GM19395 (cell line): ENCODE measurements at regions not wholly inside any gene's neighbourhood (a gene's known extent, or its start where the extent isn't known, plus 50 kb on each side); places are given as distances from the start of the nearest gene placed in this dataset.

ENCODE experiments used
- ATAC-seq: cut with Tn5 transposase; IDR thresholded peaks from one replicate; pipeline ENCODE4 v1.9.1; 2021; ENCODE audit warnings: mild to moderate bottlenecking, moderate library complexity; ENCODE audit not compliant: unreplicated experiment

- no peak for ATAC-seq
Observed at GRCh38 chr14:71321574-71322315, 414.5 kb downstream of the PCNX1 start.

DNA sequence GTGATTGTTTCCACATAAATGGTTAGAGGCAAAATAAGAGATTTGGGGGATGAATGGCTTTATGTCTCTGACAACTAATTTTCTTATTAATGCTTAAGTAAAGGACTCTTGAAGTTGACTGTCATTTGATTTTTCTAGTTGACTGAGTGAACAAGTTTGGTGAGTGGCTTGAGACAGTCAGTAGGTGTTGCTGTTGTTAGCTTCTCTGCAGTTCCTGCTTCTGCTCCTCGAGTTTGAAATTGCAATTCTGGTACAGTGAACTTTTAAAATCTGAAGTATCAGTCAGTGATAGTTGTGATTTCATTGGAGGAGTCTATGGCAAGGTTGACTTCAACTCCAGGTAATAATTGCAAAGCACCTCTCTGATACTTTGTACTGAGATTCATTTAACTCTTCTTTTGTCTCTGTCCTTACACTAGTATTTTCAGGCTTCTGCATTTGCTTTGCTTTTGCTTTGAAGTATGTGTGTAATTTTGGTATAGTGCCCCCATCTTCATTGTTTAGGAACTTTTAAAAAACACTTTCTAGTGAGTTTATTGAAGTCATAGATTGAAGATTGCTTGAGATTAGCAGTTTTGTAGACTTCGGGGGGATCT, 415.5 kb downstream of the PCNX1 start:
- ATAC-seq = no peak

GRCh38 chr14:71324767-71325272, 417.6 kb downstream of the PCNX1 start:
- no peak for ATAC-seq

GRCh38 chr14:71327691-71328090, 420.4 kb downstream of the PCNX1 start:
- ATAC-seq = no peak

GRCh38 chr14:71328183-71328582, 420.9 kb downstream of the PCNX1 start:
- no peak for ATAC-seq

DNA sequence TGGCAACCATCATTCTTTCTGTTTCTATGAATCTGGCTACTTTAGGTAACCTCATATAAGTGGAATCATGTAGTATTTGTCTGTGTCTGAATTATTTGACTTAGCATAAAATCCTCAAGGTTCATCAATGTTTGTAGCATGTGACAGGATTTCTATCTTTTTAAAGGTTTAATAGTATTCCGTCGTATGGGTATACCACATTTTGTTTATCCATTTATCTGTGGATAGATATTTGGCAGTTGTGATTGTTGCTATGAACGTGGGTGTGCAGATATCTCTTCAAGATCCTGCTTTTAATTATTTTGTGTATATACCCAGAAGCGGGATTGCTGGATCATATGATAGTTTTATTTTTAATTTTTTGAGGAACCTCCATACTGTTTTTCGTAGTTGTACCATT, 421.7 kb downstream of the PCNX1 start:
- no peak for ATAC-seq

DNA sequence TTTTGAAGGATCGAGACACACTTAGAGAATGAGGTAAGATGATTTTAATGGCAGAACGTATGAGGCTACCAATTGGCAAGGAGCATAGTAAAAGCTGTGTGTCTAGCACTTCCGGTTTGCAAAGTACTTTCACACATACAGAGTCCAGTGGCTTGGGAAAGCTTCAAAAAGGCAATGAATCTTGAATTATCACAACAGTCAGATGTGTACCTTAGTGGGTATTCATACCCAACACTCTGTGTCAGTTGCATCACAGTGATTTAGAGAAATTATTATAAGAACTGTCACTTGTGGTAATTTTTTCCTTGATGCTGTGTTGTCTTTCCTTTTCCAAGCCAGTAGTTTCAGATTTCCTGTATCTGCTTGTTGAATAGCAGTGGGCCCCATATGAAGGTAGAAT, 424.1 kb downstream of the PCNX1 start:
- ATAC-seq = no peak

GRCh38 chr14:71332476-71332875, 425.2 kb downstream of the PCNX1 start:
- no peak for ATAC-seq

DNA sequence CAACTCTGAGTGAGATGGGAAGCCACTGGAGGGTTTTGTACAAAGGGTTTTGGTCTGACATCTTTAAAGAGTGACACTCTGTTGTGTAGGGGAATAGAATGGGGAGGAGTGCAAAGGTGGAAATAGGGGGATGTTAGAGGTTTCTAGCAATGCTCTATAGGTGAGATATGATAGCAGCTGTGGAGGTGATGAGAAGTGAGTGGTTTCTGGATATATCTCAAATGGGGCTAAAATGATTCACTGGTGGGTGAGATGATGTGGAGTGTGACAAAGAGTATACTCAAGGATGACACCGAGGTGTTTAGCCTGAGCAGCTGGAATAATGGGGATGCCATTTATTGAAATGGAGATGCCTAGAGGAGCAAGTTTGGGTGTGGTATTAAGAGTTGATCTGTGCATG, 426.4 kb downstream of the PCNX1 start:
- no peak for ATAC-seq

GRCh38 chr14:71336489-71337192, 429.4 kb downstream of the PCNX1 start:
- ATAC-seq = no peak

- ATAC-seq = no peak
Observed at GRCh38 chr14:71338153-71338552, 430.9 kb downstream of the PCNX1 start.

GRCh38 chr14:71339650-71340415, 432.6 kb downstream of the PCNX1 start:
- no peak for ATAC-seq

GRCh38 chr14:71341156-71341555, 433.9 kb downstream of the PCNX1 start:
- ATAC-seq = no peak

- ATAC-seq = no peak
Observed at GRCh38 chr14:71343724-71344123, 436.5 kb downstream of the PCNX1 start.

DNA sequence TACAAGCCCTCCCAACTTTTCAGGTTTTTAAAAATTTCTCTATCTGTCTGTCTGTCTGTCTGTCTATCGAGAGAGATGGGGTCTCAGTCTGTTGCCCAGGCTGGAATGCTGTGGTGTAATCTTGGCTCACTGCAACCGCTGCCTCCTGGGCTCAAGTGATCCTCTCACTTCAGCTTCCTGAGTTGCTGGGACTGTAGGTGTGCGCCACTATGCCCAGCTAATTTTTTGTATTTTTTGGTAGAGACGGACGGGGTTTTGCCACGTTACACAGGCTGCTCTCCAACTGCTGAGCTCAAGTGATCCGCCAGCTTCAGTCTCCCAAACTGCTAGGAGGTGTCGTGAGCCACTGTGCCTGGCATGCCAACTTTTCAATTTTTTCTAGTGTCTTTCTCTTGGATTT, 437.2 kb downstream of the PCNX1 start:
- no peak for ATAC-seq

GRCh38 chr14:71346685-71347084, 439.4 kb downstream of the PCNX1 start:
- ATAC-seq = peak; percentile 57

GRCh38 chr14:71348394-71348793, 441.1 kb downstream of the PCNX1 start:
- ATAC-seq = no peak

GRCh38 chr14:71348817-71349216, 441.6 kb downstream of the PCNX1 start:
- ATAC-seq = no peak

DNA sequence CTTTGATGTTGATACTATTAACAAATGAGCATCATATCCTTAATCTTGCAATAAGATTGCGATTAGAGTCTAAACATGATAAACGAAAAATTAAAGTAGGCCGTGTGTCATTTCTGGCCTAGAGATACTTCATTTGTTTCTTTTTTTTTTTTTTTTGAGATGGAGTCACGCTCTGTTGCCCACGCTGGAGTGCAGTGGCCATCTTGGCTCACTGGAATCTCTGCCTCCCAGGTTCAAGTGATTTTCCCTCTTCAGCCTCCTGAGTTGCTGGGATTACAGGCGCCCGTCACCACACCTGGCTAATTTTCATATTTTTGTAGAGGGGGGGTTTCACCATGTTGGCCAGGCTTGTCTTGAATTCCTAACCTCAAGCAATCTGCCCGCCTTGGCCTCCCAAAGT, 446.9 kb downstream of the PCNX1 start:
- no peak for ATAC-seq

GRCh38 chr14:71354801-71355200, 447.5 kb downstream of the PCNX1 start:
- ATAC-seq = no peak
